Natural killer cell (primary cell): ENCODE measurements at regions not wholly inside any gene's neighbourhood (a gene's known extent, or its start where the extent isn't known, plus 50 kb on each side); places are given as distances from the start of the nearest gene placed in this dataset.

Experiments
- ATAC-seq, 3 donors: fragments of 150-1000 bp in 2 of 3; fragments of 200-7000 bp in 1 of 3; cut with Tn5 transposase; 1 replicate in 1 of 3; 2 replicates in 2 of 3; pipeline ENCODE4 v1.10.0; 2021; ENCODE audit warnings: mild to moderate bottlenecking in 2 of 3, moderate library complexity in 2 of 3
- DNase-seq, 2 donors: peaks; one replicate each; pipeline versions ENCODE4 v3.0.0 to v3.0.0-alpha.2; 2013 to 2021; ENCODE audit warnings: mixed read lengths in 1 of 2
- H3K27ac ChIP-seq: one replicate; pipeline ENCODE4 v1.5.1; 2013; ENCODE audit warnings: mild to moderate bottlenecking, low read length
- H3K27me3 ChIP-seq: one replicate; pipeline ENCODE4 v1.6.1; 2013; ENCODE audit warnings: low read length; ENCODE audit not compliant: control insufficient read depth, insufficient read depth
- H3K36me3 ChIP-seq: one replicate; pipeline ENCODE4 v1.6.1; 2013; ENCODE audit warnings: low read length; ENCODE audit not compliant: control insufficient read depth, insufficient read depth
- H3K4me1 ChIP-seq: one replicate; pipeline ENCODE4 v1.6.1; 2013; ENCODE audit warnings: low read length; ENCODE audit not compliant: control insufficient read depth, insufficient read depth
- H3K4me3 ChIP-seq: one replicate; pipeline ENCODE4 v1.5.1; 2013; ENCODE audit warnings: low read length
- H3K9me3 ChIP-seq: one replicate; pipeline ENCODE4 v1.6.1; 2013; ENCODE audit warnings: low read length; ENCODE audit not compliant: control insufficient read depth, insufficient read depth
- H3K27ac Mint-ChIP-seq, 2 donors: one replicate each; pipeline ENCODE4 v1.8.0; 2022; ENCODE audit warnings: mild to moderate bottlenecking in 2 of 2, mixed read lengths in 2 of 2, moderate library complexity in 1 of 2
- H3K27me3 Mint-ChIP-seq, 2 donors: one replicate each; pipeline ENCODE4 v1.8.0; 2022; ENCODE audit warnings: low read depth in 2 of 2, mixed read lengths in 2 of 2
- H3K36me3 Mint-ChIP-seq: one replicate; pipeline ENCODE4 v1.8.0; 2022; ENCODE audit warnings: mixed read lengths
- H3K4me1 Mint-ChIP-seq, 2 donors: one replicate each; pipeline ENCODE4 v1.8.0; 2022; ENCODE audit warnings: mixed read lengths in 2 of 2
- H3K4me3 Mint-ChIP-seq: one replicate; pipeline ENCODE4 v1.8.0; 2022; ENCODE audit warnings: mild to moderate bottlenecking, moderate library complexity, mixed read lengths
- H3K9me3 Mint-ChIP-seq, 2 donors: one replicate each; pipeline ENCODE4 v1.8.0; 2022; ENCODE audit warnings: mixed read lengths in 2 of 2
- CTCF ChIP-seq: fragments of 200-600 bp; IDR thresholded peaks from one replicate; pipeline ENCODE4 v1.8.0; 2022; ENCODE audit warnings: antibody characterized with exemption
- WGBS: methylation state at CpG from one replicate; pipeline ENCODE4 v1.1.7; 2013; ENCODE audit warnings: missing lambda C conversion rate; ENCODE audit not compliant: insufficient coverage; 5-methylcytosine and 5-hydroxymethylcytosine counted together
- intact Hi-C: fragments of 100-400 bp; cut with micrococcal nuclease; formaldehyde crosslinking; loops from one replicate; pipeline ENCODE4 v1.14.2; 2022

GRCh38 chr2:64348386-64349130 is 105.4 kb upstream of the LGALSL start:
- TF ChIP-seq CTCF = no peak
- no peak overlapping the region for H3K4me3 Mint-ChIP-seq
- Histone ChIP-seq H3K27ac (no peak overlapping the region), H3K4me1 (no peaks in the 10 kb centered on the region), H3K27me3 (no peaks in the 10 kb centered on the region), H3K4me3 (no peak overlapping the region), H3K36me3 (no peaks in the 10 kb centered on the region), H3K9me3 (no peaks in the 10 kb centered on the region)
- DNase-seq (no peak), ATAC-seq (no peak)
- intact Hi-C loops = no loop called here
- H3K27me3 Mint-ChIP-seq = peaks cover 6 to 8% of the 10 kb centered on the region in 2 donors
- H3K27ac Mint-ChIP-seq = no peak overlapping the region
- H3K9me3 Mint-ChIP-seq = no peaks in the 10 kb centered on the region
- no peaks in the 10 kb centered on the region for H3K36me3 Mint-ChIP-seq
- H3K4me1 Mint-ChIP-seq = no peaks in the 10 kb centered on the region
- WGBS = 88% methylated on average over 6 of the region's 6 CpGs

GRCh38 chr2:64349131-64349530 is 104.8 kb upstream of the LGALSL start:
- Histone ChIP-seq H3K27ac (no peak overlapping the region), H3K36me3 (no peaks in the 10 kb centered on the region), H3K27me3 (no peaks in the 10 kb centered on the region), H3K4me3 (no peak overlapping the region), H3K4me1 (no peaks in the 10 kb centered on the region), H3K9me3 (no peaks in the 10 kb centered on the region)
- H3K27ac Mint-ChIP-seq = no peak overlapping the region
- ATAC-seq = no peak
- no peak for TF ChIP-seq CTCF
- intact Hi-C loops = no loop called here
- DNase-seq = no peak
- H3K36me3 Mint-ChIP-seq = no peaks in the 10 kb centered on the region
- H3K4me1 Mint-ChIP-seq = no peaks in the 10 kb centered on the region
- H3K27me3 Mint-ChIP-seq = peaks cover 6 to 8% of the 10 kb centered on the region in 2 donors
- no peaks in the 10 kb centered on the region for H3K9me3 Mint-ChIP-seq
- 100% methylated on average over 1 of the region's 2 CpGs for WGBS
- no peak overlapping the region for H3K4me3 Mint-ChIP-seq

- H3K27ac Mint-ChIP-seq = no peak overlapping the region
- H3K27me3 Mint-ChIP-seq = peaks cover 9 to 11% of the 10 kb centered on the region in 2 donors
- H3K27me3 ChIP-seq = no peaks in the 10 kb centered on the region
- DNase-seq = no peak
- no peaks in the 10 kb centered on the region for H3K4me1 ChIP-seq
- H3K9me3 Mint-ChIP-seq = no peaks in the 10 kb centered on the region
- 100% methylated on average over 1 of the region's 2 CpGs for WGBS
- no peak for TF ChIP-seq CTCF
- no peak overlapping the region for H3K27ac ChIP-seq
- no peaks in the 10 kb centered on the region for H3K4me1 Mint-ChIP-seq
- H3K36me3 Mint-ChIP-seq = no peaks in the 10 kb centered on the region
- no peak overlapping the region for H3K4me3 ChIP-seq
- ATAC-seq = no peak
- H3K36me3 ChIP-seq = no peaks in the 10 kb centered on the region
- H3K9me3 ChIP-seq = no peaks in the 10 kb centered on the region
- intact Hi-C loops = no loop called here
- H3K4me3 Mint-ChIP-seq = no peak overlapping the region
Observed at GRCh38 chr2:64350996-64351395, 103.0 kb upstream of the LGALSL start.

- 71% methylated on average over 1 of the region's 1 CpG for WGBS
- Histone ChIP-seq H3K9me3 (no peaks in the 10 kb centered on the region), H3K27ac (no peak overlapping the region), H3K4me3 (no peak overlapping the region), H3K27me3 (peaks cover 3% of the 10 kb centered on the region), H3K36me3 (no peaks in the 10 kb centered on the region), H3K4me1 (no peaks in the 10 kb centered on the region)
- H3K36me3 Mint-ChIP-seq = no peaks in the 10 kb centered on the region
- intact Hi-C loops = no loop called here
- no peak overlapping the region for H3K4me3 Mint-ChIP-seq
- DNase-seq (no peak), ATAC-seq (no peak)
- no peaks in the 10 kb centered on the region for H3K9me3 Mint-ChIP-seq
- peaks cover 14 to 22% of the 10 kb centered on the region in 2 donors for H3K27me3 Mint-ChIP-seq
- no peaks in the 10 kb centered on the region for H3K4me1 Mint-ChIP-seq
- no peak for TF ChIP-seq CTCF
- no peak overlapping the region for H3K27ac Mint-ChIP-seq
Observed at GRCh38 chr2:64352292-64352691, 101.7 kb upstream of the LGALSL start.
